ENCODE measurements at regions not wholly inside any gene's neighbourhood (a gene's known extent, or its start where the extent isn't known, plus 50 kb on each side); places are given as distances from the start of the nearest gene placed in this dataset.

GRCh38 chrX:17298564-17298963 is 76.4 kb upstream of the NHS start:
- no peak for DNase-seq (ENCODE audit: low read depth)
- no peak for TF ChIP-seq CTCF (IDR thresholded peaks at IDR 0.05; ENCODE audit: insufficient read depth, low read length)
- no peak overlapping the region for H3K4me3 ChIP-seq (ENCODE audit: low read depth, low read length)

- H3K4me3 ChIP-seq (ENCODE audit: low read depth, low read length): no peak overlapping the region
- no peak for DNase-seq (ENCODE audit: low read depth)
- no peak for TF ChIP-seq CTCF (IDR thresholded peaks at IDR 0.05; ENCODE audit: insufficient read depth, low read length)
Measured at GRCh38 chrX:17299206-17299605, 75.8 kb upstream of the NHS start.

- no peak for DNase-seq (ENCODE audit: low read depth)
- no peak for TF ChIP-seq CTCF (IDR thresholded peaks at IDR 0.05; ENCODE audit: insufficient read depth, low read length)
- no peak overlapping the region for H3K4me3 ChIP-seq (ENCODE audit: low read depth, low read length)
Measured at GRCh38 chrX:17323397-17323796, 51.6 kb upstream of the NHS start.
